GOT3 (cell line): ENCODE measurements at regions not wholly inside any gene's neighbourhood (a gene's known extent, or its start where the extent isn't known, plus 50 kb on each side); places are given as distances from the start of the nearest gene placed in this dataset.
"Not testable (repeated sequence)": the region's sequence is repeated elsewhere in the genome, so short reads cannot be mapped to it uniquely, and the experiment has no call there.

ENCODE experiments used
- DNase-seq: peaks from one replicate; lab custom pipeline; 2025; ENCODE audit warnings: mixed read lengths; lab: John Stamatoyannopoulos, UW

- no peak for DNase-seq
Observed at GRCh38 chr2:133884739-133885381, 316.6 kb upstream of the NCKAP5 start.

DNA sequence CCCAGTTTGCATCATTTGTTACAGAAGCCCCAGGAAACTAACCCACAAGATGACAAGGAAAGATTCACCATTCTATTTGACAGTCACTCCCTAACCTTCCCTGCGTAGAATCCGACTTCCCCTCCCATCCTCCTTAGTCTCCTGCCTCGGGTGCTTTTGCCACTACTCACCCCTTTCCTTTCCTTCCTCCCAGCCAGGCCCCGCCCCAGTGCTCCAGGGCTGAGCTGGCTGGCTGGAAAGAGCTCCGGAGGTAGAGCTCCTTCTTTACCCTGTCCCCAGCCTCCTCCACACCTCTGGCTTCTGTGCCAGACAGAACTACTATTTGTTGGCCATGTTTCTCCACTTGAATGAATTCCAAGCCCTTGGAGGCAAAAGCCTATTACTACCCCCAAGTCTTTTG lies 317.6 kb upstream of the NCKAP5 start:
- DNase-seq: no peak

GRCh38 chr2:133886735-133887675 lies 318.7 kb upstream of the NCKAP5 start:
- peak; percentile 17 for DNase-seq

GRCh38 chr2:133887676-133888040 lies 319.4 kb upstream of the NCKAP5 start:
- DNase-seq: no peak

DNA sequence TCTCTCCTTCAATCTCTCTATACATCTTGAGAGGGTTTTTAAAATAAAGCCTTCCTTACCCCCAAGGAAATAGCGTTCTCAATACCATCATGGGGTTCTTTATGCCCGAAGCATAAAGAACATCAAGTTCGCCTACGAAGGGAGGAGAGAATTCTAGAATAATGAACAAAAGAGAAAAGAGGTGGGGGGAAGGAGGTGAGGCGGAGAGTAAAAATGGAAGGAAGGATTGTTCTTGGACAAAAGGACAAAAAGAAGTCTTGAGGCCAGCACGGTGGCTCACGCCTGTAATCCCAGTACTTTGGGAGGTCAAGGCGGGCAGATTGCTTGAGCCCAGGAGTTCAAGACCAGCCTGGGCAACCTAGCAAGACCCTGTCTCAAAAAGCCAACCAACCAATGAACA lies 319.8 kb upstream of the NCKAP5 start:
- DNase-seq: no peak

DNA sequence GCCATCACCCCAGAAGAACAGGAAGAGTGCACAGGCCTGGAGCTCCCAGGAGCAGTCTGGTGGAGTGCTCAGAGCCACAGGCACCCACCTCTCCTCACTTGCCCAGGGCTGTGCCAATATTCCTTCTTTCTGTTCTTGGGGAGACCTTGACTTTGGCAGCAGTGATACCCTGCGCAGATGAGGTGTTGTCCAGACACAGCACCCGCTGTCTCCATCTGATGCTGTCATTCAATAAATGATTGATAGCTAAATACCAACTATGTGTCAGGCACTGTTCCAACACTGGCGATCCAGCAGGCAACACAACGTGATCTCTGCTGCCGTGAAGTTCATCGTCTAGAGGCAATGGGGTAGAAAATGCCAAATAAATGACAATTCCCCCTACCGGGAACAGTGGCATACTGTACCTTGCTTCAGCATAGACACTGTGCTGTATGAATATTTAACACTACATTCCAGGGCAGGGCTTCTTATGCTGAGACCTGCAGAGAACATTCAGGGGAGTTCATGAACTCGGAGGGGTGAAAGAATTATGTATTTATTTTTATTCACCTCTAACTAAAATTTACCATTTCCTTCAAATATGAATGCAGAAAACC lies 320.5 kb upstream of the NCKAP5 start:
- no peak for DNase-seq

GRCh38 chr2:133892352-133892913 lies 324.2 kb upstream of the NCKAP5 start:
- no peak for DNase-seq

DNA sequence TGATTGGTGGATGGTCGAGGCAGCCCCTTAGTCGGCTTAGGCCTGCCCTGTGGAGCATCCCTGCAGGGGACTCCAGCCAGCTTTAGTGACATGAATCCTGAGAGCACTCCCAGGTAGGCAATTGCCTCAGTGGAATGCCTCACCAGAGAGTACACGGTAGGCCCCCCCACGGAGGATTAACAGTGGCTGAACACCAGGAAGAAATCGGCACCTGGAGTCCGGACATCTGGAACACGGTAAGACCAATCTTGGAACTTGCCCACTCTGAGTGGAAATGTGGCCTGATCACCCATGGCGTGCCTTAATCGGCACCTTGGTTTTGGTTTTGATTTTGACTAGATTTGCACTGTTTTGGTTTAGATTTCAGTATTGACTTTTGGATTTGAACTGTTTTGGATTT lies 326.2 kb upstream of the NCKAP5 start:
- DNase-seq: no peak

DNA sequence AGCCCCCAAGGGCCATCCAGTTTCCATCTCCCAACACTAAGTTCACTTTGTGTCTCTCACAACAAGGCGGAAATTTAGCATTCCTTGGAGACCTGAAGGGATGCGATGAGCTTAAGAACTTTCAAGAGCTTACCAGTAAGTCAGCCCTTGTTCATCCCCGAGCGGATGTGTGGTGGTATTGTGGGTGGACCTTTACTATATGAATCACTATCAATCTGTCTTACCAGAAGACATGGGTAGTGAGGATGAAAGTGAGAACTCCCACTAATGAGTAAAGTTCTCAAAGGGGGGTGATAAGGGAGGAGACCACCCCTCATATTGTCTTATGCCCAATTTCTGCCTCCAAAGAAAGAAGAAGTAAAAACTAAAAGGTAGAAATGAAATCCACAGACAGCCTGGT lies 329.6 kb upstream of the NCKAP5 start:
- DNase-seq: not testable (repeated sequence)

DNA sequence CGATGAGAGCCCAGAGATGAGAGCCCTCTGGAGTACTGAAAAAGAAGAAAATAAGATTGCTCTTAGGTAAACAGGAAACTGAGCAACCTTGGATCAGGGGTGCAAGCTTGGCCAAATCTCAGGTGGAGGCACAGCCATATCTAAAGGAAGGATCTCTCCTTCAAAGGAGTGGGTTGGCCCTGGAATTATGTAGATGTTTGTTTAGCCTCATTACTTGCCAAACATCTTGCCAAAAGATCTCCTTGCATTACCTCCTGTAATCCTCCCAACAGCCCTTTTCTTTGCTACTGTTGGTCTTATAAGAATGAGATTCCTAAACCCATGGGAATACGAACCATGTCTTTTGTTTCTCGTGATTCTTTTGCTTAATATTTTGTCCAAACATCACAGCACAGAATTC lies 332.6 kb upstream of the NCKAP5 start:
- no peak for DNase-seq

DNA sequence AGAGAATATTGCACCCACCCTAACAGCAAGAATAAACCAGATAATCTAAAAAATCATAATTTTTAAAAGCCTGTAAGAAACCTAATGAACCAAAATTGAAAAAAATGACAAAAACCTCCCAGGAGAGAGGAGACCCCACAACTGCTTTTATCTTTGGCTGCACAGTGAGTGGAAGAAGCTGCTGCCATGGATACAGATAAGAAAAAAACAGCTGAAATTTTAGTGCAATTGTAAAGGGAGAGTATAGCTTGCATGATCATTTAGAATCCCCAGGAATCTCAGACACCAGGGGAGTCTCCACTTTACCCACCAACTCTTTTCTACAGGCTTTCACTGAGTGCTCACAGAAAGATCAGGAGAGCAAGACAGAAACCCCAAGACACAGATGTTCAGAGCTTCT lies 338.1 kb upstream of the NCKAP5 start:
- DNase-seq: no peak

- no peak for DNase-seq
Observed at GRCh38 chr2:133906926-133907325, 338.7 kb upstream of the NCKAP5 start.

GRCh38 chr2:133908171-133908570 lies 339.9 kb upstream of the NCKAP5 start:
- no peak for DNase-seq

GRCh38 chr2:133918141-133918540 lies 335.7 kb upstream of the MGAT5 start:
- no peak for DNase-seq

DNA sequence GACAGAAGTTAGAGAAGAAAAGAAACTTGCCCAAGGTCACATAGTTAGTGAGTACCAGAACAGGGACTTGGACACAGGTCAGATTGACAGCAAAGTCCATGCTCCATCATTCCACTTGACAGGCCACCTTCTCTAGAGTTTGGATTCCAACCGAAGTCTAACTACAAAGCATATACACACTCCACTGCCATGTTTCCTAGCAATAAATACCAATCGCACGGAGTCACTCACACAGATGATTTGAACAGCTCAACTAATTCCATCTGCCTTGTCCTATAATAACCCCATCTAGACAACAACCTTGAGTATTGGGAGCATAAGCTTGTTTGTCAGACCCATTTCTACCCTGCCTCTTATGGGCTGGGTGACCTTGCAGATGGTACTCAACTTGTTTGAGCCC lies 334.6 kb upstream of the MGAT5 start:
- no peak for DNase-seq

- DNase-seq: no peak
Observed at GRCh38 chr2:133927894-133928293, 326.0 kb upstream of the MGAT5 start.

GRCh38 chr2:133936096-133936495 lies 317.8 kb upstream of the MGAT5 start:
- DNase-seq: no peak

DNA sequence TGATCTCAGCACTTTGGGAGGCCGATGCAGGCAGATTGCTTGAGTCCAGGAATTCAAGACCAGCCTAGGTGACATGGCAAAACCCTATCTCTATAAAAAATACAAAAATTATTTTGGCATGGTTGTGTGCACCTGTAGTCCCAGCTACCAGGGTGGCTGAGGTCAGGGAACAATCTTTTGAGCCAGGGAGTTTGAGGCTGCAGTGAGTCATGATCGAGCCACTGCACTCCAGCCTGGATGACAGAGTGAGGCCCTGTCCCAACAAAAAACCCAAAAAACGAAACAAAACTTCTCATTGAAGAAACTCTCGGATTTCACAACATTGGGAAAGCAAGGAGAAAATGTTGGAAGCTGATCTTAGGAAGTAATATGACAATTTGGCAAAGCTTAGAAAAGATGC lies 317.3 kb upstream of the MGAT5 start:
- no peak for DNase-seq

DNA sequence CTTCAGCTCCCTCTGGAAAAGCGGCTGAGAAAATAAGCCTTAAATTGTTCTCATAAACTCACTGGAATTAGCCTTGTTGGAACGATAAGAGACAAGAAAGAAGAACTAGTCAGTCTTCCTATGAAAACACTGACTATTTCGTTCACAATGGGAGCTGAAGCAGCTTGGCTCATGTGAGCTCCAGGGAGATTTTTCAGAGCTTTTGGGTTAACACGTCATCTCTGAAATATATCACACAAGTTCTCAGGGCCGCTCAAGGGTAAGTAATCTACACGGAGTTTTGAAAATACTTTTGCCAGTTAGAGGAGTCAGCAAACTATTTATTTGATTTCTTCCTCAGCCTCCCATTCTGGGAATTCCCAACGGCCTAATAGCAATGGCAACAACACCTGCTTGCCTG lies 316.2 kb upstream of the MGAT5 start:
- no peak for DNase-seq

- DNase-seq: no peak
Observed at GRCh38 chr2:133940134-133940533, 313.7 kb upstream of the MGAT5 start.

- DNase-seq: no peak
Observed at GRCh38 chr2:133941666-133942065, 312.2 kb upstream of the MGAT5 start.

GRCh38 chr2:133942398-133942797 lies 311.5 kb upstream of the MGAT5 start:
- DNase-seq: no peak

GRCh38 chr2:133943108-133943507 lies 310.8 kb upstream of the MGAT5 start:
- DNase-seq: no peak
